ENCODE measurements at regions not wholly inside any gene's neighbourhood (a gene's known extent, or its start where the extent isn't known, plus 50 kb on each side); places are given as distances from the start of the nearest gene placed in this dataset.

GRCh38 chr2:22991844-22992243 is 393.1 kb upstream of the KLHL29 start:
- no peak overlapping the region for H3K4me3 Mint-ChIP-seq
- H3K4me1 Mint-ChIP-seq (ENCODE audit: low read depth): no peaks in the 10 kb centered on the region

GRCh38 chr2:22992441-22992840 is 392.5 kb upstream of the KLHL29 start:
- H3K27ac Mint-ChIP-seq: no peak overlapping the region
- no peaks in the 10 kb centered on the region for H3K4me1 Mint-ChIP-seq (ENCODE audit: low read depth)
- H3K36me3 Mint-ChIP-seq (ENCODE audit: insufficient read depth in 2 of 2): no peaks in the 10 kb centered on the region
- no peaks in the 10 kb centered on the region for H3K27me3 Mint-ChIP-seq (ENCODE audit: low read depth)
- no peak for ATAC-seq (replicated peaks in 1 of 2)
- H3K4me3 Mint-ChIP-seq: no peak overlapping the region
- H3K9me3 Mint-ChIP-seq: no peaks in the 10 kb centered on the region
- no peak for DNase-seq

More at GRCh38 chr2:22991844-22992243, 393.1 kb upstream of the KLHL29 start:
- no peak for DNase-seq
- H3K27me3 Mint-ChIP-seq (ENCODE audit: low read depth): no peaks in the 10 kb centered on the region
- no peaks in the 10 kb centered on the region for H3K9me3 Mint-ChIP-seq
- no peak overlapping the region for H3K27ac Mint-ChIP-seq
- no peaks in the 10 kb centered on the region for H3K36me3 Mint-ChIP-seq (ENCODE audit: insufficient read depth in 2 of 2)
- ATAC-seq (replicated peaks in 1 of 2): no peak

- no peaks in the 10 kb centered on the region for H3K27me3 Mint-ChIP-seq (ENCODE audit: low read depth)
- no peaks in the 10 kb centered on the region for H3K9me3 Mint-ChIP-seq
- no peak for ATAC-seq (replicated peaks in 1 of 2)
- H3K36me3 Mint-ChIP-seq (ENCODE audit: insufficient read depth in 2 of 2): no peaks in the 10 kb centered on the region
- H3K4me1 Mint-ChIP-seq (ENCODE audit: low read depth): no peaks in the 10 kb centered on the region
- no peak for DNase-seq
- no peak overlapping the region for H3K4me3 Mint-ChIP-seq
- H3K27ac Mint-ChIP-seq: no peak overlapping the region
These were observed 391.7 kb upstream of the KLHL29 start for GRCh38 chr2:22993250-22993649.

GRCh38 chr2:22995576-22995975 is 389.4 kb upstream of the KLHL29 start:
- H3K36me3 Mint-ChIP-seq (ENCODE audit: insufficient read depth in 2 of 2): no peaks in the 10 kb centered on the region
- ATAC-seq (replicated peaks in 1 of 2): no peak

GRCh38 chr2:22996911-22997310 is 388.1 kb upstream of the KLHL29 start:
- H3K4me1 Mint-ChIP-seq (ENCODE audit: low read depth): no peaks in the 10 kb centered on the region
- no peak for DNase-seq
- ATAC-seq (replicated peaks in 1 of 2): no peak
- H3K27ac Mint-ChIP-seq: no peak overlapping the region
- H3K27me3 Mint-ChIP-seq (ENCODE audit: low read depth): no peaks in the 10 kb centered on the region
- no peak overlapping the region for H3K4me3 Mint-ChIP-seq
- H3K9me3 Mint-ChIP-seq: no peaks in the 10 kb centered on the region
- no peaks in the 10 kb centered on the region for H3K36me3 Mint-ChIP-seq (ENCODE audit: insufficient read depth in 2 of 2)

More at GRCh38 chr2:22995576-22995975, 389.4 kb upstream of the KLHL29 start:
- no peaks in the 10 kb centered on the region for H3K9me3 Mint-ChIP-seq
- no peaks in the 10 kb centered on the region for H3K27me3 Mint-ChIP-seq (ENCODE audit: low read depth)
- no peak overlapping the region for H3K27ac Mint-ChIP-seq
- no peak overlapping the region for H3K4me3 Mint-ChIP-seq
- DNase-seq: no peak
- H3K4me1 Mint-ChIP-seq (ENCODE audit: low read depth): no peaks in the 10 kb centered on the region

- Mint-ChIP-seq H3K36me3 (ENCODE audit: insufficient read depth in 2 of 2) (no peaks in the 10 kb centered on the region), H3K4me3 (no peak overlapping the region), H3K9me3 (no peaks in the 10 kb centered on the region), H3K27me3 (ENCODE audit: low read depth) (no peaks in the 10 kb centered on the region), H3K4me1 (ENCODE audit: low read depth) (no peaks in the 10 kb centered on the region), H3K27ac (no peak overlapping the region)
- DNase-seq (no peak), ATAC-seq (replicated peaks in 1 of 2) (no peak)
These were observed 386.6 kb upstream of the KLHL29 start for GRCh38 chr2:22998359-22998758.

- Mint-ChIP-seq H3K9me3 (no peaks in the 10 kb centered on the region), H3K27ac (no peak overlapping the region), H3K4me3 (no peak overlapping the region), H3K36me3 (ENCODE audit: insufficient read depth in 2 of 2) (no peaks in the 10 kb centered on the region), H3K27me3 (ENCODE audit: low read depth) (no peaks in the 10 kb centered on the region), H3K4me1 (ENCODE audit: low read depth) (no peaks in the 10 kb centered on the region)
- DNase-seq: no peak
- ATAC-seq (replicated peaks in 1 of 2): no peak
These were observed 385.0 kb upstream of the KLHL29 start for GRCh38 chr2:22999951-23000350.

GRCh38 chr2:23002234-23002633 is 382.7 kb upstream of the KLHL29 start:
- Mint-ChIP-seq H3K4me1 (ENCODE audit: low read depth) (no peaks in the 10 kb centered on the region), H3K9me3 (no peaks in the 10 kb centered on the region), H3K27ac (no peak overlapping the region), H3K27me3 (ENCODE audit: low read depth) (no peaks in the 10 kb centered on the region), H3K36me3 (ENCODE audit: insufficient read depth in 2 of 2) (no peaks in the 10 kb centered on the region), H3K4me3 (no peak overlapping the region)
- ATAC-seq (replicated peaks in 1 of 2) (no peak), DNase-seq (no peak)

GRCh38 chr2:23005469-23005868 is 379.5 kb upstream of the KLHL29 start:
- no peak overlapping the region for H3K4me3 Mint-ChIP-seq
- no peak overlapping the region for H3K27ac Mint-ChIP-seq
- H3K27me3 Mint-ChIP-seq (ENCODE audit: low read depth): no peaks in the 10 kb centered on the region
- H3K9me3 Mint-ChIP-seq: no peaks in the 10 kb centered on the region
- DNase-seq (no peak), ATAC-seq (replicated peaks in 1 of 2) (no peak)
- H3K36me3 Mint-ChIP-seq (ENCODE audit: insufficient read depth in 2 of 2): no peaks in the 10 kb centered on the region
- H3K4me1 Mint-ChIP-seq (ENCODE audit: low read depth): no peaks in the 10 kb centered on the region

- H3K36me3 Mint-ChIP-seq (ENCODE audit: insufficient read depth in 2 of 2): no peaks in the 10 kb centered on the region
- H3K27me3 Mint-ChIP-seq (ENCODE audit: low read depth): no peaks in the 10 kb centered on the region
- no peak for DNase-seq
- no peaks in the 10 kb centered on the region for H3K4me1 Mint-ChIP-seq (ENCODE audit: low read depth)
- no peaks in the 10 kb centered on the region for H3K9me3 Mint-ChIP-seq
- no peak overlapping the region for H3K4me3 Mint-ChIP-seq
- no peak for ATAC-seq (replicated peaks in 1 of 2)
- no peak overlapping the region for H3K27ac Mint-ChIP-seq
These were observed 377.2 kb upstream of the KLHL29 start for GRCh38 chr2:23007631-23008235.

GRCh38 chr2:23008440-23008839 is 376.5 kb upstream of the KLHL29 start:
- H3K36me3 Mint-ChIP-seq (ENCODE audit: insufficient read depth in 2 of 2): no peaks in the 10 kb centered on the region
- DNase-seq (no peak), ATAC-seq (replicated peaks in 1 of 2) (no peak)
- H3K4me1 Mint-ChIP-seq (ENCODE audit: low read depth): no peaks in the 10 kb centered on the region
- no peaks in the 10 kb centered on the region for H3K9me3 Mint-ChIP-seq
- H3K27me3 Mint-ChIP-seq (ENCODE audit: low read depth): no peaks in the 10 kb centered on the region
- H3K27ac Mint-ChIP-seq: no peak overlapping the region
- no peak overlapping the region for H3K4me3 Mint-ChIP-seq

- Mint-ChIP-seq H3K27ac (no peak overlapping the region), H3K4me1 (ENCODE audit: low read depth) (no peaks in the 10 kb centered on the region), H3K4me3 (no peak overlapping the region), H3K9me3 (no peaks in the 10 kb centered on the region), H3K36me3 (ENCODE audit: insufficient read depth in 2 of 2) (no peaks in the 10 kb centered on the region), H3K27me3 (ENCODE audit: low read depth) (no peaks in the 10 kb centered on the region)
- DNase-seq (no peak), ATAC-seq (replicated peaks in 1 of 2) (no peak)
These were observed 376.0 kb upstream of the KLHL29 start for GRCh38 chr2:23008951-23009350.

GRCh38 chr2:23009545-23010149 is 375.3 kb upstream of the KLHL29 start:
- H3K36me3 Mint-ChIP-seq (ENCODE audit: insufficient read depth in 2 of 2): no peaks in the 10 kb centered on the region
- no peak overlapping the region for H3K4me3 Mint-ChIP-seq

GRCh38 chr2:23012499-23012898 is 372.5 kb upstream of the KLHL29 start:
- no peak overlapping the region for H3K27ac Mint-ChIP-seq
- H3K9me3 Mint-ChIP-seq: no peaks in the 10 kb centered on the region
- no peaks in the 10 kb centered on the region for H3K27me3 Mint-ChIP-seq (ENCODE audit: low read depth)
- no peaks in the 10 kb centered on the region for H3K4me1 Mint-ChIP-seq (ENCODE audit: low read depth)
- no peak overlapping the region for H3K4me3 Mint-ChIP-seq
- ATAC-seq (replicated peaks in 1 of 2) (no peak), DNase-seq (no peak)
- no peaks in the 10 kb centered on the region for H3K36me3 Mint-ChIP-seq (ENCODE audit: insufficient read depth in 2 of 2)

More at GRCh38 chr2:23009545-23010149, 375.3 kb upstream of the KLHL29 start:
- Mint-ChIP-seq H3K9me3 (no peaks in the 10 kb centered on the region), H3K27ac (no peak overlapping the region), H3K27me3 (ENCODE audit: low read depth) (no peaks in the 10 kb centered on the region), H3K4me1 (ENCODE audit: low read depth) (no peaks in the 10 kb centered on the region)
- no peak for ATAC-seq (replicated peaks in 1 of 2)
- no peak for DNase-seq

Data from activated T-cell treated with anti-CD3 and anti-CD28 coated beads, Interleukin-2, amount 50 U/mL, for 72 hours (primary cell).